Panc1 (cell line): ENCODE measurements at regions not wholly inside any gene's neighbourhood (a gene's known extent, or its start where the extent isn't known, plus 50 kb on each side); places are given as distances from the start of the nearest gene placed in this dataset.

Source experiments
- POLR2AphosphoS5 ChIP-seq: IDR thresholded peaks from 2 replicates; pipeline ENCODE4 v1.6.1; 2012; ENCODE audit warnings: mild to moderate bottlenecking, low read depth, low read length, moderate library complexity
- SIN3A ChIP-seq: IDR thresholded peaks from 2 replicates; pipeline ENCODE4 v1.6.1; 2012; ENCODE audit warnings: low read depth, mild to moderate bottlenecking, low read length, moderate library complexity, borderline replicate concordance; ENCODE audit not compliant: insufficient read depth
- TF ChIP-seq, protein P1 (sequence below): fragments of 450-650 bp; IDR thresholded peaks from 2 replicates; pipeline ENCODE4 v1.5.1; 2017; ENCODE audit warnings: mild to moderate bottlenecking
- TF ChIP-seq, protein P2 (sequence below), 2 experiments: IDR thresholded peaks; 2 replicates each; pipeline ENCODE4 v1.6.1; 2011 to 2012; ENCODE audit warnings: low read depth in 2 of 2, control low read depth in 1 of 2, low read length in 1 of 2, mild to moderate bottlenecking in 1 of 2, moderate library complexity in 1 of 2; ENCODE audit not compliant: insufficient read depth in 1 of 2

DNA sequence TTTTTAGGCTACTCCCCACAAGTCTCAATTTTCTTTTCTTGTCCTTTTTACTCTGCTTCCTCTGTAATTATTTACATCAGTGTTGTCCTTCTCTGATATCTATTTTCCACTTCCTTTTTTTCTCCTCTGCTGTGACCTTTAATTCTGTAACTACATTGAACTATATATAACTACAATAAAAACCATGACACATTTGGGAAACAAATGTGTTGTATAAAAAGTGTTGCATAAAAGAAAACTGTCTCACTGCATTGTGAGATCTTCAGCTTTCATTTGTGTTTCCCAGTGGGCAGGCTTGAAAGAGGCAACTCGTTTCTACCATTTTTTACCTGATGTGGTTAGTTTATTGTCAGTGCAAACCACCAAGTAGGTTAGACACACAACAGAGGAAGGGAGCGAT is 483.9 kb upstream of the NRP1 start:
- TF ChIP-seq POLR2AphosphoS5: no peak
- TF ChIP-seq, protein P1, sequence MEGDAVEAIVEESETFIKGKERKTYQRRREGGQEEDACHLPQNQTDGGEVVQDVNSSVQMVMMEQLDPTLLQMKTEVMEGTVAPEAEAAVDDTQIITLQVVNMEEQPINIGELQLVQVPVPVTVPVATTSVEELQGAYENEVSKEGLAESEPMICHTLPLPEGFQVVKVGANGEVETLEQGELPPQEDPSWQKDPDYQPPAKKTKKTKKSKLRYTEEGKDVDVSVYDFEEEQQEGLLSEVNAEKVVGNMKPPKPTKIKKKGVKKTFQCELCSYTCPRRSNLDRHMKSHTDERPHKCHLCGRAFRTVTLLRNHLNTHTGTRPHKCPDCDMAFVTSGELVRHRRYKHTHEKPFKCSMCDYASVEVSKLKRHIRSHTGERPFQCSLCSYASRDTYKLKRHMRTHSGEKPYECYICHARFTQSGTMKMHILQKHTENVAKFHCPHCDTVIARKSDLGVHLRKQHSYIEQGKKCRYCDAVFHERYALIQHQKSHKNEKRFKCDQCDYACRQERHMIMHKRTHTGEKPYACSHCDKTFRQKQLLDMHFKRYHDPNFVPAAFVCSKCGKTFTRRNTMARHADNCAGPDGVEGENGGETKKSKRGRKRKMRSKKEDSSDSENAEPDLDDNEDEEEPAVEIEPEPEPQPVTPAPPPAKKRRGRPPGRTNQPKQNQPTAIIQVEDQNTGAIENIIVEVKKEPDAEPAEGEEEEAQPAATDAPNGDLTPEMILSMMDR: no peak
- TF ChIP-seq SIN3A: no peak
- TF ChIP-seq, protein P2, sequence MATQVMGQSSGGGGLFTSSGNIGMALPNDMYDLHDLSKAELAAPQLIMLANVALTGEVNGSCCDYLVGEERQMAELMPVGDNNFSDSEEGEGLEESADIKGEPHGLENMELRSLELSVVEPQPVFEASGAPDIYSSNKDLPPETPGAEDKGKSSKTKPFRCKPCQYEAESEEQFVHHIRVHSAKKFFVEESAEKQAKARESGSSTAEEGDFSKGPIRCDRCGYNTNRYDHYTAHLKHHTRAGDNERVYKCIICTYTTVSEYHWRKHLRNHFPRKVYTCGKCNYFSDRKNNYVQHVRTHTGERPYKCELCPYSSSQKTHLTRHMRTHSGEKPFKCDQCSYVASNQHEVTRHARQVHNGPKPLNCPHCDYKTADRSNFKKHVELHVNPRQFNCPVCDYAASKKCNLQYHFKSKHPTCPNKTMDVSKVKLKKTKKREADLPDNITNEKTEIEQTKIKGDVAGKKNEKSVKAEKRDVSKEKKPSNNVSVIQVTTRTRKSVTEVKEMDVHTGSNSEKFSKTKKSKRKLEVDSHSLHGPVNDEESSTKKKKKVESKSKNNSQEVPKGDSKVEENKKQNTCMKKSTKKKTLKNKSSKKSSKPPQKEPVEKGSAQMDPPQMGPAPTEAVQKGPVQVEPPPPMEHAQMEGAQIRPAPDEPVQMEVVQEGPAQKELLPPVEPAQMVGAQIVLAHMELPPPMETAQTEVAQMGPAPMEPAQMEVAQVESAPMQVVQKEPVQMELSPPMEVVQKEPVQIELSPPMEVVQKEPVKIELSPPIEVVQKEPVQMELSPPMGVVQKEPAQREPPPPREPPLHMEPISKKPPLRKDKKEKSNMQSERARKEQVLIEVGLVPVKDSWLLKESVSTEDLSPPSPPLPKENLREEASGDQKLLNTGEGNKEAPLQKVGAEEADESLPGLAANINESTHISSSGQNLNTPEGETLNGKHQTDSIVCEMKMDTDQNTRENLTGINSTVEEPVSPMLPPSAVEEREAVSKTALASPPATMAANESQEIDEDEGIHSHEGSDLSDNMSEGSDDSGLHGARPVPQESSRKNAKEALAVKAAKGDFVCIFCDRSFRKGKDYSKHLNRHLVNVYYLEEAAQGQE (IDR thresholded peaks at IDR 0.05; ENCODE audit: insufficient read depth in 1 of 2, low read depth in 2 of 2, low read length in 1 of 2): no peak
